ENCODE measurements at regions not wholly inside any gene's neighbourhood (a gene's known extent, or its start where the extent isn't known, plus 50 kb on each side); places are given as distances from the start of the nearest gene placed in this dataset.

- TF ChIP-seq ZNF280C (tag by site-specific recombination; IDR thresholded peaks at IDR 0.05): no peak
- no peak for TF ChIP-seq ZNF175 (tag by site-specific recombination; IDR thresholded peaks at IDR 0.05)
Measured at GRCh38 chr5:66326276-66326675, 182.2 kb downstream of the SREK1 start (continued).

- H3K27ac ChIP-seq (ENCODE audit: extremely low read depth, low read depth, low read length): no peak overlapping the region
- H3K4me1 ChIP-seq (ENCODE audit: control insufficient read depth, insufficient read depth, low read length): no peaks in the 10 kb centered on the region
- TF ChIP-seq ZNF274 (IDR thresholded peaks at IDR 0.05; ENCODE audit: low read length): no peak
- TF ChIP-seq ZNF274 (tag by site-specific recombination; IDR thresholded peaks at IDR 0.05; ENCODE audit: borderline replicate concordance): no peak
- no peak for TF ChIP-seq ZNF544 (tag by site-specific recombination; IDR thresholded peaks at IDR 0.05)
- no peak for TF ChIP-seq SP7 (tag by site-specific recombination; IDR thresholded peaks at IDR 0.05)
- TF ChIP-seq ZNF555 (tag by site-specific recombination; conservative IDR thresholded peaks at IDR 0.05): no peak
- TF ChIP-seq EGR2 (tag by site-specific recombination; IDR thresholded peaks at IDR 0.05; ENCODE audit: low read depth): no peak
- TF ChIP-seq ZNF488 (tag by site-specific recombination; IDR thresholded peaks at IDR 0.05): no peak
- TF ChIP-seq SCRT1 (tag by site-specific recombination; IDR thresholded peaks at IDR 0.05; ENCODE audit: borderline replicate concordance): no peak
- TF ChIP-seq ZNF404 (tag by site-specific recombination; IDR thresholded peaks at IDR 0.05): no peak
- no peak for TF ChIP-seq ZNF37A (tag by site-specific recombination; IDR thresholded peaks at IDR 0.05)
- TF ChIP-seq ZSCAN18 (tag by site-specific recombination; IDR thresholded peaks at IDR 0.05): no peak
- TF ChIP-seq ZNF704 (tag by site-specific recombination; IDR thresholded peaks at IDR 0.05): no peak
- no peak for TF ChIP-seq ZNF223 (tag by site-specific recombination; IDR thresholded peaks at IDR 0.05)
- TF ChIP-seq ZNF654 (tag by site-specific recombination; IDR thresholded peaks at IDR 0.05; ENCODE audit: low read depth): no peak
- TF ChIP-seq ZNF366 (tag by site-specific recombination; conservative IDR thresholded peaks at IDR 0.05): no peak
- no peak for TF ChIP-seq GFI1B (tag by site-specific recombination; IDR thresholded peaks at IDR 0.05)
- TF ChIP-seq REST (tag by site-specific recombination; IDR thresholded peaks at IDR 0.05): no peak
- TF ChIP-seq OVOL3 (tag by site-specific recombination; IDR thresholded peaks at IDR 0.05): no peak
- ChIA-PET CTCF (no interaction called here), POLR2A (no interaction called here)
- no peak overlapping the region for H3K4me3 ChIP-seq (ENCODE audit: low read depth, low read length)
- H3K9me3 ChIP-seq (ENCODE audit: control insufficient read depth, insufficient read depth, low read depth, low read length): no peaks in the 10 kb centered on the region
- H3K36me3 ChIP-seq (ENCODE audit: control insufficient read depth in 2 of 2, insufficient read depth in 1 of 2, low read length in 2 of 2): no peaks in the 10 kb centered on the region
Measured at GRCh38 chr5:66327008-66327407, 182.9 kb downstream of the SREK1 start.
